Pancreas (tissue), 10 donors: ENCODE measurements at regions not wholly inside any gene's neighbourhood (a gene's known extent, or its start where the extent isn't known, plus 50 kb on each side); places are given as distances from the start of the nearest gene placed in this dataset.

Source experiments
- ATAC-seq, 4 donors: fragments of 200-7000 bp; cut with Tn5 transposase; one replicate each; pipeline versions ENCODE4 v1.8.0 to v1.9.1; 2020; ENCODE audit warnings: mild to moderate bottlenecking in 4 of 4, moderate library complexity in 4 of 4
- DNase-seq, 6 donors: peaks; one replicate each; pipeline ENCODE4 v3.0.0-alpha.2; 2020
- FAIRE-seq: peaks from 2 replicates; lab custom pipeline; 2012; peaks lifted over from hg19 to GRCh38; lab: Jason Lieb, UNC
- H3K27ac ChIP-seq, 4 donors: fragments of 200-600 bp; sonication (generic); 1 replicate in 3 of 4; 2 replicates in 1 of 4; pipeline versions ENCODE4 v1.5.0 to v1.8.0; 2020
- H3K27me3 ChIP-seq, 4 donors: fragments of 200-600 bp; one replicate each; pipeline ENCODE4 v1.8.0; 2021
- H3K36me3 ChIP-seq, 3 donors: fragments of 200-600 bp; sonication (generic) in 1 of 3; one replicate each; pipeline versions ENCODE4 v1.5.0 to v1.8.0; 2020 to 2021
- H3K4me1 ChIP-seq, 3 donors: fragments of 200-600 bp; one replicate each; pipeline ENCODE4 v1.8.0; 2021
- H3K4me3 ChIP-seq, 4 donors: fragments of 200-600 bp; sonication (generic) in 2 of 4; one replicate each; pipeline versions ENCODE4 v1.5.0 to v1.8.0; 2020 to 2021
- H3K9me3 ChIP-seq, 4 donors: fragments of 200-600 bp; one replicate each; pipeline ENCODE4 v1.8.0; 2021
- CTCF ChIP-seq, 4 donors: fragments of 200-600 bp; sonication (generic) in 3 of 4; IDR thresholded peaks; one replicate each; pipeline versions ENCODE4 v1.5.0 to v1.8.0; 2021; ENCODE audit warnings: antibody characterized with exemption in 4 of 4
- WGBS, 2 donors: extraction: QIAGEN DNeasy Blood & Tissue Kit; methylation state at CpG; one replicate each; pipeline ENCODE4 v1.1.7; 2013; 5-methylcytosine and 5-hydroxymethylcytosine counted together
- intact Hi-C, 3 donors: fragments of 100-400 bp; cut with DNase I; formaldehyde crosslinking; loops; one replicate each; pipeline versions ENCODE4 v1.11.1 to v1.14.2; 2022
- donor health status: healthy with polysubstance abuse.
- donor health status: DM: no; HTN: no; CAD: no; lungs with moderate emphysema.
- donor health status: DM: no; HTN: no; CAD: no.
- donor health status: control.
- donor health status: control.
- donor health status: Bipolar disorder and iron deficiency.
- donor health status: DM: yes; HTN: yes; CAD: no.
- donor health status: DM: no; HTN: no; CAD: no.
- donor health status: DM: no; HTN: no; CAD: no.
- donor health status: DM: yes; HTN: yes; CAD: no.

GRCh38 chr4:171715973-171716372 lies 97.2 kb upstream of the GALNTL6 start:
- no peaks in the 10 kb centered on the region for H3K4me1 ChIP-seq
- no peaks in the 10 kb centered on the region for H3K36me3 ChIP-seq
- peak in 1 of 6 donors; percentile 32 for DNase-seq
- TF ChIP-seq CTCF (IDR thresholded peaks at IDR 0.05) = no peak
- H3K4me3 ChIP-seq = no peak overlapping the region
- WGBS, 2 donors = 75 to 89% methylated on average over 1 of the region's 1 CpG
- no peak for ATAC-seq
- no peaks in the 10 kb centered on the region for H3K27me3 ChIP-seq
- H3K9me3 ChIP-seq = no peaks in the 10 kb centered on the region
- intact Hi-C loops = no loop called here
- H3K27ac ChIP-seq = no peak overlapping the region
- FAIRE-seq = no peak

- intact Hi-C loops = no loop called here
- no peak for FAIRE-seq
- 77 to 91% methylated on average over 5 of the region's 5 CpGs for WGBS, 2 donors
These were observed 98.3 kb upstream of the GALNTL6 start for GRCh38 chr4:171714791-171715454.

GRCh38 chr4:171710743-171711142 lies 102.5 kb upstream of the GALNTL6 start:
- Histone ChIP-seq H3K27ac (no peak overlapping the region), H3K9me3 (no peaks in the 10 kb centered on the region), H3K4me1 (no peaks in the 10 kb centered on the region), H3K4me3 (no peak overlapping the region), H3K27me3 (no peaks in the 10 kb centered on the region), H3K36me3 (no peaks in the 10 kb centered on the region)
- ATAC-seq (no peak), FAIRE-seq (no peak), DNase-seq (no peak)
- no peak for TF ChIP-seq CTCF (IDR thresholded peaks at IDR 0.05)
- intact Hi-C loops = no loop called here
- WGBS, 2 donors = 33 to 38% methylated on average over 1 of the region's 1 CpG

More at GRCh38 chr4:171714791-171715454, 98.3 kb upstream of the GALNTL6 start:
- DNase-seq = peak in 1 of 6 donors; percentile 49
- Histone ChIP-seq H3K9me3 (no peaks in the 10 kb centered on the region), H3K36me3 (no peaks in the 10 kb centered on the region), H3K4me1 (no peaks in the 10 kb centered on the region), H3K4me3 (no peak overlapping the region), H3K27ac (no peak overlapping the region), H3K27me3 (no peaks in the 10 kb centered on the region)
- no peak for TF ChIP-seq CTCF (IDR thresholded peaks at IDR 0.05)
- ATAC-seq = no peak

GRCh38 chr4:171676555-171677215 lies 136.5 kb upstream of the GALNTL6 start:
- FAIRE-seq = no peak
- intact Hi-C loops = no loop called here
- 49 to 50% methylated on average over 4 of the region's 4 CpGs for WGBS, 2 donors

More at GRCh38 chr4:171676555-171677215, 136.5 kb upstream of the GALNTL6 start:
- no peaks in the 10 kb centered on the region for H3K36me3 ChIP-seq
- no peak overlapping the region for H3K4me3 ChIP-seq
- no peaks in the 10 kb centered on the region for H3K4me1 ChIP-seq
- no peaks in the 10 kb centered on the region for H3K27me3 ChIP-seq
- H3K27ac ChIP-seq = no peak overlapping the region
- TF ChIP-seq CTCF (IDR thresholded peaks at IDR 0.05) = no peak
- no peaks in the 10 kb centered on the region for H3K9me3 ChIP-seq
- no peak for ATAC-seq
- no peak for DNase-seq
